Liver (tissue), 8 donors: ENCODE measurements at regions not wholly inside any gene's neighbourhood (a gene's known extent, or its start where the extent isn't known, plus 50 kb on each side); places are given as distances from the start of the nearest gene placed in this dataset.

Experiments used
- DNase-seq: peaks from one replicate; pipeline ENCODE4 v3.0.0-alpha.2; 2017; ENCODE audit warnings: low spot score
- H3K27ac ChIP-seq, 2 donors: one replicate each; pipeline ENCODE4 v1.7.0; 2013; ENCODE audit warnings: inconsistent platforms in 2 of 2, low read length in 2 of 2, control low read depth in 1 of 2, low read depth in 1 of 2, mild to moderate bottlenecking in 1 of 2
- H3K27me3 ChIP-seq, 4 donors: one replicate each; pipeline versions ENCODE4 v1.6.1 to v1.7.0; 2013; ENCODE audit warnings: low read length in 3 of 4, inconsistent platforms in 1 of 4, mild to moderate bottlenecking in 1 of 4, moderate library complexity in 1 of 4; ENCODE audit not compliant: control insufficient read depth in 4 of 4, insufficient read depth in 4 of 4
- H3K36me3 ChIP-seq, 4 donors: one replicate each; pipeline versions ENCODE4 v1.6.1 to v1.7.0; 2013; ENCODE audit warnings: low read length in 3 of 4, mild to moderate bottlenecking in 3 of 4, low read depth in 1 of 4, moderate library complexity in 1 of 4; ENCODE audit not compliant: control insufficient read depth in 4 of 4, insufficient read depth in 3 of 4
- H3K4me1 ChIP-seq, 4 donors: one replicate each; pipeline versions ENCODE4 v1.6.1 to v1.7.0; 2013; ENCODE audit warnings: low read length in 3 of 4, mild to moderate bottlenecking in 3 of 4, moderate library complexity in 1 of 4; ENCODE audit not compliant: control insufficient read depth in 4 of 4, insufficient read depth in 4 of 4
- H3K4me3 ChIP-seq, 3 donors: one replicate each; pipeline versions ENCODE4 v1.6.1 to v1.7.0; 2013; ENCODE audit warnings: low read length in 3 of 3, control low read depth in 1 of 3, low read depth in 1 of 3, mild to moderate bottlenecking in 1 of 3
- H3K9ac ChIP-seq, 2 donors: one replicate each; pipeline ENCODE4 v1.7.0; 2013; ENCODE audit warnings: low read length in 2 of 2, mild to moderate bottlenecking in 2 of 2, moderate library complexity in 2 of 2, control low read depth in 1 of 2, low read depth in 1 of 2
- H3K9me3 ChIP-seq, 4 donors: one replicate each; pipeline versions ENCODE4 v1.6.1 to v1.7.0; 2013; ENCODE audit warnings: low read length in 3 of 4; ENCODE audit not compliant: control insufficient read depth in 4 of 4
- EGR1 ChIP-seq, 2 donors: IDR thresholded peaks; 2 replicates each; pipeline ENCODE4 v1.6.1; 2016 to 2018; ENCODE audit warnings: antibody characterized with exemption in 2 of 2, low read depth in 2 of 2
- FOXA1 ChIP-seq: IDR thresholded peaks from 2 replicates; pipeline ENCODE4 v1.6.1; 2016; ENCODE audit warnings: antibody characterized with exemption
- FOXA2 ChIP-seq: IDR thresholded peaks from 2 replicates; pipeline ENCODE4 v1.6.1; 2016; ENCODE audit warnings: antibody characterized with exemption
- GABPA ChIP-seq, 2 donors: IDR thresholded peaks in 1 of 2; conservative IDR thresholded peaks in 1 of 2; 2 replicates each; pipeline ENCODE4 v1.6.1; 2016; ENCODE audit warnings: antibody characterized with exemption in 2 of 2, mild to moderate bottlenecking in 1 of 2, moderate library complexity in 1 of 2
- HNF4A ChIP-seq, 2 donors: conservative IDR thresholded peaks; 2 replicates each; pipeline ENCODE4 v1.6.1; 2016; ENCODE audit warnings: antibody characterized with exemption in 2 of 2, mild to moderate bottlenecking in 2 of 2
- HNF4G ChIP-seq: IDR thresholded peaks from 2 replicates; pipeline ENCODE4 v1.6.1; 2016; ENCODE audit warnings: antibody characterized with exemption
- JUND ChIP-seq, 2 donors: IDR thresholded peaks; 2 replicates each; pipeline ENCODE4 v1.6.1; 2016; ENCODE audit warnings: antibody characterized with exemption in 2 of 2
- NR2F2 ChIP-seq: IDR thresholded peaks from 2 replicates; pipeline ENCODE4 v1.6.1; 2016; ENCODE audit warnings: antibody characterized with exemption
- RAD21 ChIP-seq, 2 donors: IDR thresholded peaks; 2 replicates each; pipeline ENCODE4 v1.6.1; 2016; ENCODE audit warnings: antibody characterized with exemption in 2 of 2, mild to moderate bottlenecking in 2 of 2
- RXRA ChIP-seq, 2 donors: IDR thresholded peaks; 2 replicates each; pipeline ENCODE4 v1.6.1; 2017 to 2018; ENCODE audit warnings: antibody characterized with exemption in 2 of 2, mild to moderate bottlenecking in 1 of 2
- SP1 ChIP-seq: IDR thresholded peaks from 2 replicates; pipeline ENCODE4 v1.6.1; 2018; ENCODE audit warnings: antibody characterized with exemption, mild to moderate bottlenecking
- TAF1 ChIP-seq: conservative IDR thresholded peaks from 2 replicates; pipeline ENCODE4 v1.6.1; 2016; ENCODE audit warnings: antibody characterized with exemption, mild to moderate bottlenecking
- YY1 ChIP-seq: IDR thresholded peaks from 2 replicates; pipeline ENCODE4 v1.6.1; 2016; ENCODE audit warnings: antibody characterized with exemption, mild to moderate bottlenecking
- WGBS: extraction: QIAGEN DNeasy Blood & Tissue Kit; methylation state at CpG from one replicate; pipeline ENCODE4 v1.1.7; 2013; 5-methylcytosine and 5-hydroxymethylcytosine counted together
- TF ChIP-seq, protein P1 (sequence below): IDR thresholded peaks from 2 replicates; pipeline ENCODE4 v1.6.1; 2016; ENCODE audit warnings: antibody characterized with exemption
- TF ChIP-seq, protein P2 (sequence below): IDR thresholded peaks from 2 replicates; pipeline ENCODE4 v1.6.1; 2016; ENCODE audit warnings: antibody characterized with exemption
- TF ChIP-seq, protein P3 (sequence below): IDR thresholded peaks from 2 replicates; pipeline ENCODE4 v1.6.1; 2016; ENCODE audit warnings: antibody characterized with exemption
- TF ChIP-seq, protein P4 (sequence below): IDR thresholded peaks from 2 replicates; pipeline ENCODE4 v1.6.1; 2016; ENCODE audit warnings: antibody characterized with exemption, mild to moderate bottlenecking
- TF ChIP-seq, protein P5 (sequence below): fragments of 150-350 bp; IDR thresholded peaks from 2 replicates; pipeline ENCODE4 v1.5.1; 2017; ENCODE audit warnings: improper control_type of control experiment, low read depth, low read length; ENCODE audit not compliant: missing input control
- donor health status: healthy.
- donor health status: healthy.
- donor health status: healthy.
- donor health status: healthy.
- donor health status: healthy.

DNA sequence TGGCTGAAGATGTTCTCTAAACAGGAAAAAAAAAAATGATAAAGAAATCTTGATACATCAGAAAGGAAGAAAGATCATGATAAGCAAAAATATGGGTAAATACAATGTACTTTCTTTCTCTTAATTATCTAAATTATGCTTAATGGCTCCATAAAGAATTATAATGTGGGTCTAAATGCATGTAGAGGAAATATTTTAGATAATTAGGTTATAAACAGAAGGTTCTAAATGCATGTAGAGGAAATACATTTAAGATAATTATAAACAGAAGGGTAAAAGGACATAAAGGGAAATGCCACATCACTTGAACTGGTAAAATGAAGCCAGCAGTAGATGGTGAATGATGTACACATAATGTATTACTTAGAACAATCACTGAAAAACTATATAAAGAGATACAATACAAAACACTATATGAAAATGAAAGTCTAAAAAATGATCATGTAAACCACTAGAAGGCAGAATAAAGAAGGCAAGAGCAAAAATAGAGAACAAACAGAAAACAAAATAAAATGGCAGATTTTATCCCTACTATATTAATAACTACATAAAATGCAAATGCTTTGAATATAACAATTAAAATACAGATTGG lies 308.4 kb upstream of the CDH2 start (continued):
- TF ChIP-seq, protein P1, sequence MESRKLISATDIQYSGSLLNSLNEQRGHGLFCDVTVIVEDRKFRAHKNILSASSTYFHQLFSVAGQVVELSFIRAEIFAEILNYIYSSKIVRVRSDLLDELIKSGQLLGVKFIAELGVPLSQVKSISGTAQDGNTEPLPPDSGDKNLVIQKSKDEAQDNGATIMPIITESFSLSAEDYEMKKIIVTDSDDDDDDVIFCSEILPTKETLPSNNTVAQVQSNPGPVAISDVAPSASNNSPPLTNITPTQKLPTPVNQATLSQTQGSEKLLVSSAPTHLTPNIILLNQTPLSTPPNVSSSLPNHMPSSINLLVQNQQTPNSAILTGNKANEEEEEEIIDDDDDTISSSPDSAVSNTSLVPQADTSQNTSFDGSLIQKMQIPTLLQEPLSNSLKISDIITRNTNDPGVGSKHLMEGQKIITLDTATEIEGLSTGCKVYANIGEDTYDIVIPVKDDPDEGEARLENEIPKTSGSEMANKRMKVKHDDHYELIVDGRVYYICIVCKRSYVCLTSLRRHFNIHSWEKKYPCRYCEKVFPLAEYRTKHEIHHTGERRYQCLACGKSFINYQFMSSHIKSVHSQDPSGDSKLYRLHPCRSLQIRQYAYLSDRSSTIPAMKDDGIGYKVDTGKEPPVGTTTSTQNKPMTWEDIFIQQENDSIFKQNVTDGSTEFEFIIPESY = no peak
- TF ChIP-seq GABPA (IDR thresholded peaks at IDR 0.05 in 1 of 2, conservative IDR thresholded peaks at IDR 0.05 in 1 of 2) = no peak

DNA sequence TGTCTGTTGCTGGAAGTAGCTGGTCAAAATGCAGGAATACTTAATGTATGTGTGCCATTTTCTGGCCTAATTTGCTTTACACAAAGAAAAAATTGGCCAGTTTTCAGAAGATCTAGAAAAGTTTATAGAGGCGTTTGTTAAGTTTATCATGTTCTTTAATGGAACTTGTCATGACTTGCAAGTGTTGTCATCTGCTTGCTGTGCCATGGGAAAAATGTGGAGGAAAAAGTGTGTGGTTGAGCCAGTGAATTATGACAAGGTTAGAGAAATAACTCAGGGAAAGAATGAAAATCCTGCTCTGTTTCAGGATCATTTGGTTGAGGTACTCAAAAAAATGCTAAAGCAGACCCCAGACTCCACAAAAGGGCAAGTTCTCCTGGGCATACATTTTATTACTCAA lies 301.6 kb upstream of the CDH2 start:
- no peaks in the 10 kb centered on the region for H3K27me3 ChIP-seq
- DNase-seq = no peak
- WGBS = 79% methylated on average over 1 of the region's 1 CpG
- peaks cover 0 to 3% (median 2%) of the 10 kb centered on the region in 4 donors for H3K9me3 ChIP-seq
- no peak overlapping the region for H3K9ac ChIP-seq
- TF ChIP-seq FOXA1 (no peak), YY1 (no peak), SP1 (no peak), RXRA (IDR thresholded peaks at IDR 0.05) (no peak), RAD21 (IDR thresholded peaks at IDR 0.05) (no peak), GABPA (IDR thresholded peaks at IDR 0.05 in 1 of 2, conservative IDR thresholded peaks at IDR 0.05 in 1 of 2) (no peak), FOXA2 (no peak), HNF4A (conservative IDR thresholded peaks at IDR 0.05) (no peak), NR2F2 (no peak), TAF1 (no peak), JUND (IDR thresholded peaks at IDR 0.05) (no peak), EGR1 (IDR thresholded peaks at IDR 0.05; ENCODE audit: low read depth in 2 of 2) (no peak), HNF4G (no peak)
- TF ChIP-seq, protein P2, sequence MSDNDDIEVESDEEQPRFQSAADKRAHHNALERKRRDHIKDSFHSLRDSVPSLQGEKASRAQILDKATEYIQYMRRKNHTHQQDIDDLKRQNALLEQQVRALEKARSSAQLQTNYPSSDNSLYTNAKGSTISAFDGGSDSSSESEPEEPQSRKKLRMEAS = no peak
- TF ChIP-seq, protein P3, sequence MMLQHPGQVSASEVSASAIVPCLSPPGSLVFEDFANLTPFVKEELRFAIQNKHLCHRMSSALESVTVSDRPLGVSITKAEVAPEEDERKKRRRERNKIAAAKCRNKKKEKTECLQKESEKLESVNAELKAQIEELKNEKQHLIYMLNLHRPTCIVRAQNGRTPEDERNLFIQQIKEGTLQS = no peak
- TF ChIP-seq, protein P1 = no peak
- TF ChIP-seq, protein P4, sequence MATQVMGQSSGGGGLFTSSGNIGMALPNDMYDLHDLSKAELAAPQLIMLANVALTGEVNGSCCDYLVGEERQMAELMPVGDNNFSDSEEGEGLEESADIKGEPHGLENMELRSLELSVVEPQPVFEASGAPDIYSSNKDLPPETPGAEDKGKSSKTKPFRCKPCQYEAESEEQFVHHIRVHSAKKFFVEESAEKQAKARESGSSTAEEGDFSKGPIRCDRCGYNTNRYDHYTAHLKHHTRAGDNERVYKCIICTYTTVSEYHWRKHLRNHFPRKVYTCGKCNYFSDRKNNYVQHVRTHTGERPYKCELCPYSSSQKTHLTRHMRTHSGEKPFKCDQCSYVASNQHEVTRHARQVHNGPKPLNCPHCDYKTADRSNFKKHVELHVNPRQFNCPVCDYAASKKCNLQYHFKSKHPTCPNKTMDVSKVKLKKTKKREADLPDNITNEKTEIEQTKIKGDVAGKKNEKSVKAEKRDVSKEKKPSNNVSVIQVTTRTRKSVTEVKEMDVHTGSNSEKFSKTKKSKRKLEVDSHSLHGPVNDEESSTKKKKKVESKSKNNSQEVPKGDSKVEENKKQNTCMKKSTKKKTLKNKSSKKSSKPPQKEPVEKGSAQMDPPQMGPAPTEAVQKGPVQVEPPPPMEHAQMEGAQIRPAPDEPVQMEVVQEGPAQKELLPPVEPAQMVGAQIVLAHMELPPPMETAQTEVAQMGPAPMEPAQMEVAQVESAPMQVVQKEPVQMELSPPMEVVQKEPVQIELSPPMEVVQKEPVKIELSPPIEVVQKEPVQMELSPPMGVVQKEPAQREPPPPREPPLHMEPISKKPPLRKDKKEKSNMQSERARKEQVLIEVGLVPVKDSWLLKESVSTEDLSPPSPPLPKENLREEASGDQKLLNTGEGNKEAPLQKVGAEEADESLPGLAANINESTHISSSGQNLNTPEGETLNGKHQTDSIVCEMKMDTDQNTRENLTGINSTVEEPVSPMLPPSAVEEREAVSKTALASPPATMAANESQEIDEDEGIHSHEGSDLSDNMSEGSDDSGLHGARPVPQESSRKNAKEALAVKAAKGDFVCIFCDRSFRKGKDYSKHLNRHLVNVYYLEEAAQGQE = no peak
- TF ChIP-seq, protein P5, sequence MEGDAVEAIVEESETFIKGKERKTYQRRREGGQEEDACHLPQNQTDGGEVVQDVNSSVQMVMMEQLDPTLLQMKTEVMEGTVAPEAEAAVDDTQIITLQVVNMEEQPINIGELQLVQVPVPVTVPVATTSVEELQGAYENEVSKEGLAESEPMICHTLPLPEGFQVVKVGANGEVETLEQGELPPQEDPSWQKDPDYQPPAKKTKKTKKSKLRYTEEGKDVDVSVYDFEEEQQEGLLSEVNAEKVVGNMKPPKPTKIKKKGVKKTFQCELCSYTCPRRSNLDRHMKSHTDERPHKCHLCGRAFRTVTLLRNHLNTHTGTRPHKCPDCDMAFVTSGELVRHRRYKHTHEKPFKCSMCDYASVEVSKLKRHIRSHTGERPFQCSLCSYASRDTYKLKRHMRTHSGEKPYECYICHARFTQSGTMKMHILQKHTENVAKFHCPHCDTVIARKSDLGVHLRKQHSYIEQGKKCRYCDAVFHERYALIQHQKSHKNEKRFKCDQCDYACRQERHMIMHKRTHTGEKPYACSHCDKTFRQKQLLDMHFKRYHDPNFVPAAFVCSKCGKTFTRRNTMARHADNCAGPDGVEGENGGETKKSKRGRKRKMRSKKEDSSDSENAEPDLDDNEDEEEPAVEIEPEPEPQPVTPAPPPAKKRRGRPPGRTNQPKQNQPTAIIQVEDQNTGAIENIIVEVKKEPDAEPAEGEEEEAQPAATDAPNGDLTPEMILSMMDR = no peak
- H3K27ac ChIP-seq = no peak overlapping the region
- no peaks in the 10 kb centered on the region for H3K4me1 ChIP-seq
- H3K36me3 ChIP-seq = no peaks in the 10 kb centered on the region
- no peak overlapping the region for H3K4me3 ChIP-seq
